ENCODE measurements at regions not wholly inside any gene's neighbourhood (a gene's known extent, or its start where the extent isn't known, plus 50 kb on each side); places are given as distances from the start of the nearest gene placed in this dataset.

- TF ChIP-seq, protein P1, sequence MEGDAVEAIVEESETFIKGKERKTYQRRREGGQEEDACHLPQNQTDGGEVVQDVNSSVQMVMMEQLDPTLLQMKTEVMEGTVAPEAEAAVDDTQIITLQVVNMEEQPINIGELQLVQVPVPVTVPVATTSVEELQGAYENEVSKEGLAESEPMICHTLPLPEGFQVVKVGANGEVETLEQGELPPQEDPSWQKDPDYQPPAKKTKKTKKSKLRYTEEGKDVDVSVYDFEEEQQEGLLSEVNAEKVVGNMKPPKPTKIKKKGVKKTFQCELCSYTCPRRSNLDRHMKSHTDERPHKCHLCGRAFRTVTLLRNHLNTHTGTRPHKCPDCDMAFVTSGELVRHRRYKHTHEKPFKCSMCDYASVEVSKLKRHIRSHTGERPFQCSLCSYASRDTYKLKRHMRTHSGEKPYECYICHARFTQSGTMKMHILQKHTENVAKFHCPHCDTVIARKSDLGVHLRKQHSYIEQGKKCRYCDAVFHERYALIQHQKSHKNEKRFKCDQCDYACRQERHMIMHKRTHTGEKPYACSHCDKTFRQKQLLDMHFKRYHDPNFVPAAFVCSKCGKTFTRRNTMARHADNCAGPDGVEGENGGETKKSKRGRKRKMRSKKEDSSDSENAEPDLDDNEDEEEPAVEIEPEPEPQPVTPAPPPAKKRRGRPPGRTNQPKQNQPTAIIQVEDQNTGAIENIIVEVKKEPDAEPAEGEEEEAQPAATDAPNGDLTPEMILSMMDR (IDR thresholded peaks at IDR 0.05; ENCODE audit: low read depth, low read length, missing input control) = no peak
- TF ChIP-seq TAF1 (conservative IDR thresholded peaks at IDR 0.05) (no peak), YY1 (IDR thresholded peaks at IDR 0.05) (no peak), SP1 (IDR thresholded peaks at IDR 0.05) (no peak), HNF4A (conservative IDR thresholded peaks at IDR 0.05) (no peak), REST (IDR thresholded peaks at IDR 0.05) (no peak), RAD21 (IDR thresholded peaks at IDR 0.05) (no peak)
- TF ChIP-seq, protein P2, sequence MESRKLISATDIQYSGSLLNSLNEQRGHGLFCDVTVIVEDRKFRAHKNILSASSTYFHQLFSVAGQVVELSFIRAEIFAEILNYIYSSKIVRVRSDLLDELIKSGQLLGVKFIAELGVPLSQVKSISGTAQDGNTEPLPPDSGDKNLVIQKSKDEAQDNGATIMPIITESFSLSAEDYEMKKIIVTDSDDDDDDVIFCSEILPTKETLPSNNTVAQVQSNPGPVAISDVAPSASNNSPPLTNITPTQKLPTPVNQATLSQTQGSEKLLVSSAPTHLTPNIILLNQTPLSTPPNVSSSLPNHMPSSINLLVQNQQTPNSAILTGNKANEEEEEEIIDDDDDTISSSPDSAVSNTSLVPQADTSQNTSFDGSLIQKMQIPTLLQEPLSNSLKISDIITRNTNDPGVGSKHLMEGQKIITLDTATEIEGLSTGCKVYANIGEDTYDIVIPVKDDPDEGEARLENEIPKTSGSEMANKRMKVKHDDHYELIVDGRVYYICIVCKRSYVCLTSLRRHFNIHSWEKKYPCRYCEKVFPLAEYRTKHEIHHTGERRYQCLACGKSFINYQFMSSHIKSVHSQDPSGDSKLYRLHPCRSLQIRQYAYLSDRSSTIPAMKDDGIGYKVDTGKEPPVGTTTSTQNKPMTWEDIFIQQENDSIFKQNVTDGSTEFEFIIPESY (IDR thresholded peaks at IDR 0.05) = no peak
- TF ChIP-seq, protein P3, sequence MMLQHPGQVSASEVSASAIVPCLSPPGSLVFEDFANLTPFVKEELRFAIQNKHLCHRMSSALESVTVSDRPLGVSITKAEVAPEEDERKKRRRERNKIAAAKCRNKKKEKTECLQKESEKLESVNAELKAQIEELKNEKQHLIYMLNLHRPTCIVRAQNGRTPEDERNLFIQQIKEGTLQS (IDR thresholded peaks at IDR 0.05) = no peak
Observed at GRCh38 chr12:47337581-47337980, 257.8 kb upstream of the AMIGO2 start.
